ENCODE measurements at regions not wholly inside any gene's neighbourhood (a gene's known extent, or its start where the extent isn't known, plus 50 kb on each side); places are given as distances from the start of the nearest gene placed in this dataset.

DNA sequence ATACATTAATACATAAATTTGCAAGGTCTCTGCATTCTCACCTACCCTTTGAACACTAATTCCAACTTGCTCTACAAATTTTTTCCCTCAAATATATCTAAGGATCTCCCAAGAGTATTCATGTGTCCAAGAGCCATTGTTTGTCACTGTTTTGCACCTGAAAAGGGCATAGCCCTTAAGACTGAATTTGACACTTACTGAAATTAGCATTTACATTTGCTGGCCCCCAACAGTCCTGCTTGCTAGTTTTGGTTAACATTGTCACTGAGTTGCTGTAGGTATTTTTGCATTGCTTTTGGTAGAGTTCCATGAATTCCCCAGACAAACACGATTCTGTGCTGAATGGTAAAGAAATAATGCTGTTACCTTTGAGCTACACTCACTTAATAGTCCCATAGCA is 57.3 kb downstream of the KCNA4 start:
- TF ChIP-seq POLR2AphosphoS5 (IDR thresholded peaks at IDR 0.05; ENCODE audit: low read depth, low read length), result no peak
- no peak for TF ChIP-seq TAF1 (IDR thresholded peaks at IDR 0.05; ENCODE audit: low read depth, low read length)
- TF ChIP-seq POLR2A (IDR thresholded peaks at IDR 0.05; ENCODE audit: low read depth, low read length), result no peak
- TF ChIP-seq SPI1 (IDR thresholded peaks at IDR 0.05; ENCODE audit: low read depth, low read length), result no peak
- no peak for TF ChIP-seq PAX5 (IDR thresholded peaks at IDR 0.05; ENCODE audit: insufficient read depth, low read length, severe bottlenecking)
